Muscle layer of duodenum (tissue), 2 donors: ENCODE measurements at regions not wholly inside any gene's neighbourhood (a gene's known extent, or its start where the extent isn't known, plus 50 kb on each side); places are given as distances from the start of the nearest gene placed in this dataset.
"Not testable (repeated sequence)": the region's sequence is repeated elsewhere in the genome, so short reads cannot be mapped to it uniquely, and the experiment has no call there.

Source experiments
- H3K27ac ChIP-seq: one replicate; pipeline ENCODE4 v1.7.0; 2013; ENCODE audit warnings: mild to moderate bottlenecking, low read length
- H3K27me3 ChIP-seq: one replicate; pipeline ENCODE4 v1.7.0; 2013; ENCODE audit warnings: low read depth, mild to moderate bottlenecking, control low read depth, low read length
- H3K36me3 ChIP-seq, 2 donors: one replicate each; pipeline ENCODE4 v1.7.0; 2013; ENCODE audit warnings: low read length in 2 of 2, control low read depth in 1 of 2, mild to moderate bottlenecking in 1 of 2; ENCODE audit not compliant: insufficient read depth in 2 of 2, control insufficient read depth in 1 of 2
- H3K4me1 ChIP-seq, 2 donors: one replicate each; pipeline ENCODE4 v1.7.0; 2013; ENCODE audit warnings: low read length in 2 of 2, mild to moderate bottlenecking in 2 of 2, control low read depth in 1 of 2, moderate library complexity in 1 of 2; ENCODE audit not compliant: insufficient read depth in 2 of 2, control insufficient read depth in 1 of 2
- H3K4me3 ChIP-seq, 2 donors: one replicate each; pipeline ENCODE4 v1.7.0; 2013; ENCODE audit warnings: low read length in 2 of 2, low read depth in 1 of 2, mild to moderate bottlenecking in 1 of 2
- H3K9me3 ChIP-seq, 2 donors: one replicate each; pipeline ENCODE4 v1.7.0; 2013; ENCODE audit warnings: low read length in 2 of 2, control low read depth in 1 of 2, mild to moderate bottlenecking in 1 of 2; ENCODE audit not compliant: control insufficient read depth in 1 of 2
- donor health status: healthy.

DNA sequence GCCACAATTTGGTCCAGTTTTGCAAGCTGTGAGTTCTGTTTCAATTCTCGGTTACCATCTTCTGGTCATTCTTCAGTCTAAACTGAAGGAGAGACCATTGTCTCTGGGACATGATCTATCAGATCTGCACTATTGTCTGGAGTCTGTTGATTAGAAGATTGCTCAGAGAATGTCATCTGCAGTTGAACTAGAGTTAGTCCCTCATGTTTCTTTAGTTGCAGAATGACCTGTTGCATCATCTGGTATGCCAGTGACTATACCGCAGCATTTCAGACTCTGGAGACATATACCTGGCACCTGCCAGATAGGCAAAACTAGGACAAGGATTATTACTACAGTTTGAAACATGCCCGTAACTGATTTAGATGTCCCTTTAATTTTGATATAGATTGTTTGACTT is 194.8 kb downstream of the LRRC70 start:
- H3K27ac ChIP-seq, result no peak overlapping the region
- no peaks in the 10 kb centered on the region for H3K4me1 ChIP-seq
- H3K4me3 ChIP-seq, result no peak overlapping the region
- no peaks in the 10 kb centered on the region for H3K27me3 ChIP-seq
- no peaks in the 10 kb centered on the region for H3K36me3 ChIP-seq
- no peaks in the 10 kb centered on the region for H3K9me3 ChIP-seq

DNA sequence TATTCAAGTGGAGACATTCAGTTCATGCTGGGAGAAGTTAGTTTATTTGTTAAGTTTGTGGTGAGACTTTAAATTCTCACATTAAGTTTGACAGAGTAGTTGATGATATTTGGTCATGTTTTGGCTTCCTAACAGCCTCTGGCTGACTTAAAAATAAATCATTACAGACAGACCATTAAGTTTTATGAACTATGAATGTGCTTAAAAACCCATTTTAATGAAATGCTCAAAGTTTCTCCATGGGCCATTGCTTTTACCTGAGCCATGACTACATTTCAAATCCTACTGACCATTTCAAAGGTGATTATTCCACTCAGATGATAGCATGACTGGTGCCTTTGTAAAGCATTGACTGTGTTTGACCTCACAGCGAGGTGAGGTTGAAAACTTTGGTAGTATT is 192.7 kb downstream of the LRRC70 start:
- Histone ChIP-seq H3K36me3 (no peaks in the 10 kb centered on the region), H3K9me3 (no peaks in the 10 kb centered on the region), H3K27ac (no peak overlapping the region), H3K4me3 (no peak overlapping the region), H3K4me1 (no peaks in the 10 kb centered on the region), H3K27me3 (no peaks in the 10 kb centered on the region)

DNA sequence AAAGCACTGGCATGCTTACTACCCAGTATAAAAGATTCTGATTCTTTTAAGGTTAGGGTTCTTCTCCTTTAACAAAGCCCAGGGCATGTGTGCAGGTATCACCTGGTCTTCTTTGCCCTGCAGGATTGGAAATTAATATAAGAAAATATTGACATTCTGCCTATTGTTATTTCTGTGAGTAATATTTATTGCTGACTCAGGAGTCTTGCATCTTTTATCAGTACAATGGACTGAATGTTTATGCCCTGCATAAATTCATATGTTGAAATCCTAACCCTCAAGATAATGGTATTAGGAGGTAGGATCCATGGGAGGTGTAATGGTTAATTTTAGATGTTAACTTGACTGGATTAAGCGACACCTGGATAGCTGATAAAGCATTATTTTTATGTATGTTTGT is 189.0 kb downstream of the LRRC70 start:
- Histone ChIP-seq H3K27ac (no peak overlapping the region), H3K36me3 (no peaks in the 10 kb centered on the region), H3K9me3 (no peaks in the 10 kb centered on the region), H3K4me3 (no peak overlapping the region), H3K4me1 (no peaks in the 10 kb centered on the region), H3K27me3 (no peaks in the 10 kb centered on the region)

DNA sequence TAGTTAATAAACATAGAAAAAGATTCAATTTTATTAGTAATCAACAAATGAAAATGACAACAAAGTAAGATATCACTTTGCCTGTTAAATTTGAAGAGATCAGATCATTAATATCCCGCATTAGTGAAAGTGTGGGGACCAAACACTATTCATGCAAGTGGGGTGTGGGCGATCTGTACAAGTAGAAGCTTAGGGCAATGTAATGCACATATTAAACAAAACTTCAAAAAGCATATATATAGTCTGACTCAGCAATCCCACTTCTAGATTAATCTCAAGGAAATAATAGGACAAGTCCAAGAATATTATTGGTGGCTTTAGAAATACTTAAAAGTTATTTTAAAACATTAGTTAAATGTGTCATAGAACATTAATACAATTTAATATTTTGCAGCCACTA is 188.5 kb downstream of the LRRC70 start:
- H3K4me1 ChIP-seq, result no peaks in the 10 kb centered on the region
- H3K9me3 ChIP-seq, result no peaks in the 10 kb centered on the region
- no peaks in the 10 kb centered on the region for H3K36me3 ChIP-seq
- H3K27ac ChIP-seq, result no peak overlapping the region
- no peaks in the 10 kb centered on the region for H3K27me3 ChIP-seq
- no peak overlapping the region for H3K4me3 ChIP-seq

DNA sequence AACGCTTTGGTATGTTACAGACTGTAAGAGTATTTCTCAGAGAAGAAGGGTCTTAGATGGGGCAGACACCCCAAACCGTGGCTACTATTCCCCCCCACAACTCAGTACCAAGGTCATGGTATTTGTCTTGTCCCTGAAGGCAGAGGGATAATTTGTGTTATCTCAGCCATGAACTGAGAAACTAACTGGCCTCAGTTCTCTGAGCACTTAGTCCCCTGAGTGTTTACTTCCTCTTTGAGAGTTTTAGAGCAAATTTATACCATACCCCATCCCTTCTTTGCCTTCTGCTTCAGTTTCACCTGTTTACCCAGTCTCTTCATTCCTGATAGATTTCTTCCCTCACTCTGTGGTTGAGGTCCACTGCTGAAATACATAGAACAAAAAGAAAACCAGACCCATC is 183.9 kb downstream of the LRRC70 start:
- no peak overlapping the region for H3K4me3 ChIP-seq
- H3K4me1 ChIP-seq, result no peaks in the 10 kb centered on the region
- H3K36me3 ChIP-seq, result no peaks in the 10 kb centered on the region
- no peaks in the 10 kb centered on the region for H3K27me3 ChIP-seq
- no peaks in the 10 kb centered on the region for H3K9me3 ChIP-seq
- H3K27ac ChIP-seq, result no peak overlapping the region

DNA sequence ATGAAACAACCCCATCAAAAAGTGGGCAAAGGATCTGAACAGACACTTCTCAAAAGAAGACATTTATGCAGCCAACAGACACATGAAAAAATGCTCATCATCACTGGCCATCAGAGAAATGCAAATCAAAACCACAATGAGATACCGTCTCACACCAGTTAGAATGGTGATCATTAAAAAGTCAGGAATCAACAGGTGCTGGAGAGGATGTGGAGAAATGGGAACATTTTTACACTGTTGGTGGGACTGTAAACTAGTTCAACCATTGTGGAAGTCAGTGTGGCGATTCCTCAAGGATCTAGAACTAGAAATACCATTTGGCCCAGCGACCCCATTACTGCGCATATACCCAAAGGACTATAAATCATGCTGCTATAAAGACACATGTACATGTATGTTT is 179.1 kb downstream of the LRRC70 start:
- not testable (repeated sequence) for H3K36me3 ChIP-seq, H3K9me3 ChIP-seq, H3K27ac ChIP-seq, H3K4me3 ChIP-seq, H3K4me1 ChIP-seq, H3K27me3 ChIP-seq

DNA sequence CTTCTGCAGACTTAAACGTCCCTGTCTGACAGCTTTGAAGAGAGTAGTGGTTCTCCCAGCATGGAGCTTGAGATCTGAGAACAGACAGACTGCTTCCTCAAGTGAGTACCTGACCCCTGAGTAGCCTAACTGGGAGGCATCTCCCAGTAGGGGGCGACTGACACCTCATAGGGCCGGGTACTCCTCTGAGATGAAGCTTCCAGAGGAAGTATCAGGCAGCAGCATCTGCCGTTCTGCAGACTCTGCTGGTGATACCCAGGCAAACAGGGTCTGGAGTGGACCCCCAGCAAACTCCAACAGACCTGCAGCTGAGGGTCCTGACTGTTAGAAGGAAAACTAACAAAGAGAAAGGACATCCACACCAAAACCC is 174.4 kb downstream of the LRRC70 start:
- not testable (repeated sequence) for H3K27me3 ChIP-seq, H3K27ac ChIP-seq, H3K36me3 ChIP-seq, H3K9me3 ChIP-seq, H3K4me3 ChIP-seq, H3K4me1 ChIP-seq

DNA sequence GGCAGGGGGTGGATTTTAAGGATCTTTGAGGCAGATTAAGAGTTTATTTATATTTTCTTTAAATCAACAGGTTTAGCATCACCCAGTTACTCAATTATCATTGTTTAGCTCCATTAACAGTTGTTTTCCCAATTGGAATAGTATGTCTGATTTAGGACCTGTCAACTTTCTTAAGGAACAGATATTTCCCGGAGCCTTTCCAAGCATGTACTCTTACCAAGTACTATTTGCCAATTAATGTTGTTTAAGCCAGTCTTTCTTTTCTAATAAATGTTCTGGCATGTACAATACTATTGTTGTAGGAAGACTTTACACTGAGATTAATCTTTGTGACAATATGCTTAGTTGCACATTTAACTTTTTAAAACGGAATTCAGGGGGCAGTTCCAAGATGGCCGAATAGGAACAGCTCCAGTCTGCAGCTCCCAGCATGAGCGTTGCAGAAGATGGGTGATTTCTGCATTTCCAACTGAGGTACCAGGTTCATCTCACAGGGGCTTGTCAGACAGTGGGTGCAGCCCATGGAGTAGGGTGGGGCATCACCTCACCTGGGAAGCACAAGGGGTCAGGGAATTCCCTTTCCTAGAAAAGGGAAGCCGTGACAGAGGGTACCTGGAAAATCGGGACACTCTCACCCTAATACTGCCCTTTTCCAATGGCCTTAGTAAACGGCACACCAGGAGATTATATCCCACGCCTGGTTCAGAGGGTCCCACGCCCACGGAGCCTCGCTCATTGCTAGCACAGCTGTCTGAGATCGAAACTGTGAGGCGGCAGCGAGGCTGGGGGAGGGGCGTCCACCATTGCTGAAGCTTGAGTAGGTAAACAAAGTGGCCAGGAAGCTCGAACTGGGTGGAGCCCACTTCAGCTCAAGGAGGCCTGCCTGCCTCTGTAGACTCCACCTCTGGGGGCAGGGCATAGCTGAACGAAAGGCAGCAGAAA is 173.7 kb downstream of the LRRC70 start:
- not testable (repeated sequence) for H3K4me1 ChIP-seq

DNA sequence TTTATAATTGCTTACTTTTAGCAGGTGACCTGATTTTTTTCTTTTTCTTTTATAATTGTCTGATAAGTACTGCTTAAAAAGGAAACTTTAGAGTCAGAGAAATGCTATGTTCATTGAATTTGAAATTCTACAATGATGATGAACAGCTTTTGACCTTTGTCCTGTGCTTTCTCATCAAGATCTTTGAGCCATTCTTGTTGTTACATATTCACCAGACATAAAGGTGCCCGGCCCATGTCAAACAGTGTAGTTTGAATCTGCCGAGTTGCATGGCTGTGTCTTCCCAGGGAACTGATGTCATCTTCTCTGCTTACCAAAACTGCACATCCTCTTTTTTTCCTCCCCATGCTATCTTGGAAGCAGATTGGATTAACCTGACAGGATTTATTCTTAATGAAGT is 163.6 kb downstream of the LRRC70 start:
- Histone ChIP-seq H3K36me3 (no peaks in the 10 kb centered on the region), H3K9me3 (no peaks in the 10 kb centered on the region), H3K27ac (no peak overlapping the region), H3K4me3 (no peak overlapping the region), H3K4me1 (no peaks in the 10 kb centered on the region), H3K27me3 (no peaks in the 10 kb centered on the region)

More for the DNA sequence above, 173.7 kb downstream of the LRRC70 start:
- not testable (repeated sequence) for H3K9me3 ChIP-seq, H3K27ac ChIP-seq, H3K36me3 ChIP-seq, H3K27me3 ChIP-seq, H3K4me3 ChIP-seq

DNA sequence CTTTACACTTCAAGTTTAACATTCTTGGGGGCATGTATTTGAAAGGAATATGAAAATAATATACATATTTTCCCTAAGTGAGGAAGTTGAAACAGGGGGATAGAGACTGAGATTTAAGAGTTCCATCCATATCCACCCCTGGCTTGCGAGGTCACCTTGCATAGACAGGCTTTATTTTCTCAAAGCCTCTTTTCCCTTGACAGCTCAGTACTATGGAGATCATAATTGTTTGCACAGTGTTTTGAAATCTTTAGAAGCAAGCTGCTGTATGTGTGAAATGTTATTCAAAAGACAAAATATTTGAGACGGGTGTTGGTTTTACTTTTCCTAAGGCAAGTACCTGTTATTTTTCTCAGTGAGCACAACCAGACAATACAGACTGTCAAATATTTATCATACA is 163.1 kb downstream of the LRRC70 start:
- H3K36me3 ChIP-seq, result no peaks in the 10 kb centered on the region

DNA sequence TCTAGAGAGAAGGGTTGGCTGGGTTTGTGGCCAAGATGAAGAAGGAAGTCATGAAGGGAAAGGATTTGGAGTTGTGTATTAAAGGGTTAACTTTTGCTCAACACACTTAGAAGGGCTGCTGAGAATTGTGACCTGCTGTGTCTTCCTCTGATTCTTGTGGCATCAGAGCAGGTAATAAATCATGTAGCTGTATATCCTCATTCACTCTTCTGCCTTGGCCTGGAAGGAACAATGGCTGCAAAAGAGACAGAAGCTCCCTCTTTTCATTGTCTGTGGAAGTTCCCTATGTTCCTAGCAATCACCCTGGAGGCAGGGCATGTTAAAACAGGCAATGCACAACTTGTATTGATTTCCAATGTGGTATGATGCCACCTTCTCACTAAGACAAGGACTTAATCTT is 159.1 kb downstream of the LRRC70 start:
- Histone ChIP-seq H3K27ac (no peak overlapping the region), H3K4me3 (no peak overlapping the region), H3K4me1 (no peaks in the 10 kb centered on the region), H3K9me3 (no peaks in the 10 kb centered on the region), H3K36me3 (no peaks in the 10 kb centered on the region), H3K27me3 (no peaks in the 10 kb centered on the region)

More for the DNA sequence above, 163.1 kb downstream of the LRRC70 start:
- Histone ChIP-seq H3K4me1 (no peaks in the 10 kb centered on the region), H3K27me3 (no peaks in the 10 kb centered on the region), H3K4me3 (no peak overlapping the region), H3K9me3 (no peaks in the 10 kb centered on the region), H3K27ac (no peak overlapping the region)

DNA sequence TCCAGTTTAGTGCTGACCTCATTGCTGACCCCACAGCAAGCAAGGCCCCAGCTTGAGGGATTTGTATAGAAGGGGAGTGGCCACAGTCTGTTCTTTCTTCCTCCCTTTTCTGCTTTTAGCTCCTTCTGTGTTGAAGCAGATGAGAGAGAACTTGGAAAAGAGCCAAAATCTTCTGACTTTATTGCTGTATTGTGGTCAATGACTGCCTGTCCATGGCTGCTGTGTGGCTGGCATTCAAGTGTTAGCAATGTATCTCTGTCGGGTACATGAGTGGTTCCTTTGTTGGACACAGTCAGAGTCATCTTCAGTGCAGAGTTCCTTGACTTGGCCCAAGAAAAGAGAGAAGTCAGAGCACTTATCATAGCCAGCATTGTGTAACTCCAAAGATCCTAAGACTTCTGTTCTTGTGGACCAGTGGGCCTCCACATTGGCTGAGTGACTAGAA is 154.1 kb downstream of the LRRC70 start:
- Histone ChIP-seq H3K36me3 (no peaks in the 10 kb centered on the region), H3K9me3 (no peaks in the 10 kb centered on the region), H3K4me1 (no peaks in the 10 kb centered on the region), H3K4me3 (no peak overlapping the region), H3K27me3 (no peaks in the 10 kb centered on the region), H3K27ac (no peak overlapping the region)
